ENCODE measurements at regions not wholly inside any gene's neighbourhood (a gene's known extent, or its start where the extent isn't known, plus 50 kb on each side); places are given as distances from the start of the nearest gene placed in this dataset.

GRCh38 chr6:102631921-102632320 is 1238.4 kb downstream of the GRIK2 start:
- POLR2A ChIA-PET (ENCODE audit: unreplicated experiment): no interaction called here

GRCh38 chr6:102623201-102623600 is 1229.7 kb downstream of the GRIK2 start:
- ChIA-PET CTCF (no interaction called here), POLR2A (ENCODE audit: unreplicated experiment) (no interaction called here)
- no peaks in the 10 kb centered on the region for H4K20me1 ChIP-seq (ENCODE audit: low read length)
- no peaks in the 10 kb centered on the region for H3K9me3 ChIP-seq (ENCODE audit: low read length)
- H3K4me1 ChIP-seq (ENCODE audit: insufficient read depth, low read length): no peaks in the 10 kb centered on the region
- no peak for DNase-seq
- no peak for ATAC-seq
- TF ChIP-seq EZH2 (IDR thresholded peaks at IDR 0.05; ENCODE audit: low read length, unreplicated experiment) (no peak), CTCF (conservative IDR thresholded peaks at IDR 0.05; ENCODE audit: low read depth, low read length) (no peak), EZH2phosphoT487 (IDR thresholded peaks at IDR 0.05; ENCODE audit: borderline replicate concordance, low read length) (no peak)
- no peaks in the 10 kb centered on the region for H3K36me3 ChIP-seq (ENCODE audit: low read depth, low read length)
- H3K27ac ChIP-seq (ENCODE audit: low read length): no peak overlapping the region
- intact Hi-C loops (cut with micrococcal nuclease): no loop called here
- no peak overlapping the region for H3K4me2 ChIP-seq (ENCODE audit: low read length)
- H3K9me2 ChIP-seq (replicated peaks; ENCODE audit: low read length): no peaks in the 10 kb centered on the region
- H3K4me3 ChIP-seq (ENCODE audit: low read length): no peak overlapping the region
- no TSS peak for BruUV-seq (replicated peaks)
- H2AFZ ChIP-seq (ENCODE audit: low read length): no peak overlapping the region
- no peak overlapping the region for H3K9ac ChIP-seq (ENCODE audit: low read length)
- H3K79me2 ChIP-seq (ENCODE audit: low read length): no peaks in the 10 kb centered on the region
- no peaks in the 10 kb centered on the region for H3F3A ChIP-seq (ENCODE audit: low read length, unreplicated experiment)
- H3K27me3 ChIP-seq (ENCODE audit: low read length): no peaks in the 10 kb centered on the region

More at GRCh38 chr6:102631921-102632320, 1238.4 kb downstream of the GRIK2 start:
- CTCF ChIA-PET: no interaction called here
- intact Hi-C loops (cut with micrococcal nuclease): no loop called here
- Histone ChIP-seq H3F3A (ENCODE audit: low read length, unreplicated experiment) (no peaks in the 10 kb centered on the region), H3K4me1 (ENCODE audit: insufficient read depth, low read length) (no peaks in the 10 kb centered on the region), H3K9me3 (ENCODE audit: low read length) (no peaks in the 10 kb centered on the region), H3K27me3 (ENCODE audit: low read length) (no peaks in the 10 kb centered on the region), H2AFZ (ENCODE audit: low read length) (no peak overlapping the region), H3K36me3 (ENCODE audit: low read depth, low read length) (no peaks in the 10 kb centered on the region), H3K4me2 (ENCODE audit: low read length) (no peak overlapping the region), H4K20me1 (ENCODE audit: low read length) (no peaks in the 10 kb centered on the region), H3K9me2 (replicated peaks; ENCODE audit: low read length) (no peaks in the 10 kb centered on the region), H3K9ac (ENCODE audit: low read length) (no peak overlapping the region), H3K4me3 (ENCODE audit: low read length) (no peak overlapping the region), H3K27ac (ENCODE audit: low read length) (no peak overlapping the region), H3K79me2 (ENCODE audit: low read length) (no peaks in the 10 kb centered on the region)
- BruUV-seq (replicated peaks): no TSS peak
- TF ChIP-seq EZH2 (IDR thresholded peaks at IDR 0.05; ENCODE audit: low read length, unreplicated experiment): no peak
- TF ChIP-seq CTCF (conservative IDR thresholded peaks at IDR 0.05; ENCODE audit: low read depth, low read length): no peak
- ATAC-seq (no peak), DNase-seq (no peak)

GRCh38 chr6:102619585-102619984 is 1226.1 kb downstream of the GRIK2 start:
- Histone ChIP-seq H3F3A (ENCODE audit: low read length, unreplicated experiment) (no peaks in the 10 kb centered on the region), H3K27me3 (ENCODE audit: low read length) (no peaks in the 10 kb centered on the region), H3K9me3 (ENCODE audit: low read length) (no peaks in the 10 kb centered on the region), H3K79me2 (ENCODE audit: low read length) (no peaks in the 10 kb centered on the region), H3K27ac (ENCODE audit: low read length) (no peak overlapping the region), H3K4me2 (ENCODE audit: low read length) (no peak overlapping the region), H3K4me1 (ENCODE audit: insufficient read depth, low read length) (no peaks in the 10 kb centered on the region), H3K4me3 (ENCODE audit: low read length) (no peak overlapping the region), H3K9ac (ENCODE audit: low read length) (no peak overlapping the region), H4K20me1 (ENCODE audit: low read length) (no peaks in the 10 kb centered on the region), H2AFZ (ENCODE audit: low read length) (no peak overlapping the region), H3K36me3 (ENCODE audit: low read depth, low read length) (no peaks in the 10 kb centered on the region), H3K9me2 (replicated peaks; ENCODE audit: low read length) (no peaks in the 10 kb centered on the region)
- intact Hi-C loops (cut with micrococcal nuclease): loop anchor here (5.0 to 10.0 kb wide), 2 partner anchors 235 to 507 kb away; no protein-coding TSS in a partner anchor
- peak; percentile 37; the same call in 1 of the 2 replicates for ATAC-seq
- peak; percentile 5 for DNase-seq
- TF ChIP-seq EZH2 (IDR thresholded peaks at IDR 0.05; ENCODE audit: low read length, unreplicated experiment) (no peak), CTCF (conservative IDR thresholded peaks at IDR 0.05; ENCODE audit: low read depth, low read length) (peak; percentile 67)
- no TSS peak for BruUV-seq (replicated peaks)
- ChIA-PET CTCF (interaction anchor here (0.6 kb wide), 1 partner anchor 123 kb away, joined by 3 read pairs; no protein-coding TSS in a partner anchor), POLR2A (ENCODE audit: unreplicated experiment) (no interaction called here)

Data from PC-3 (cell line).